GM19328 (cell line): ENCODE measurements at regions not wholly inside any gene's neighbourhood (a gene's known extent, or its start where the extent isn't known, plus 50 kb on each side); places are given as distances from the start of the nearest gene placed in this dataset.

ENCODE experiments used
- ATAC-seq: cut with Tn5 transposase; IDR thresholded peaks from one replicate; pipeline ENCODE4 v1.9.1; 2021; ENCODE audit warnings: mild to moderate bottlenecking, moderate library complexity; ENCODE audit not compliant: unreplicated experiment

DNA sequence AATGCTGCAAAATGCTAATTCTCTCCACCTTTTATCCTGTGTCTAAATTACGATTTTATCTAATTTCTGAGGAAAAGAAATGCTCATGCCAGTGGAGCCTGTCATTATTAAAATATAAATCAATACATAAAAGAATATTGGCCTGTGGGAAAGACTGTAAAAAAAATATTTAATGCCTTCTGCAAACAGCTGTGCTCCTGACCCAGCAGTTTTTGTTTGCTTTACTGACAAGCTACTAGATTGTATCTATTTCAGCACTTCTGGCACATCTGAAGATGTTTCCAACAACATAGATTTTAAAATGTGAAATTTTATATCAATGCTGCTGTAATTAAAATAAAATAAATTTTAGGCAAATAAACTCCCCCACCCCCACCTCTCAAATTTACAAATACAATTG lies 493.6 kb upstream of the AGTR1 start:
- ATAC-seq: no peak

- no peak for ATAC-seq
Observed at GRCh38 chr3:148205977-148206376, 491.7 kb upstream of the AGTR1 start.

DNA sequence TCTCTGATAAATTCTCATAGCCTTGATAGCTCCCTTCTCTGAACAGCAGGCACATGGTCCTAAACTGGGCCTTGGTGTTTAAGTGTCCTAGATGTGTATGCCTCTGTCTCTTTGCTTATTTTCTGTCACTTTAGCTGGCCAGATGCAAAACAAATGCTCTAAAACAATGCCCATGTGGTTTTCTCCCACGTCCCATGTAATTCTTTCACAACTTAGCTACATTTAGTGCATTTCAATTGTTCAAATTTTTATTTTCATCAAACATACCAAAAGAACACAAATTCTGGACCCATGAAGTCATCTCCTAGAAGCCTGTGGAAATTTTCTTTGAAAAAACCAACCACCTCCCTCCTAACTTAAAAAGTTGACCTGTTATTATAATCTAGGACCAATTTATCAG lies 491.3 kb upstream of the AGTR1 start:
- no peak for ATAC-seq

GRCh38 chr3:148208975-148209374 lies 488.7 kb upstream of the AGTR1 start:
- no peak for ATAC-seq

- no peak for ATAC-seq
Observed at GRCh38 chr3:148211725-148212124, 486.0 kb upstream of the AGTR1 start.

GRCh38 chr3:148214705-148215104 lies 483.0 kb upstream of the AGTR1 start:
- ATAC-seq: no peak

- no peak for ATAC-seq
Observed at GRCh38 chr3:148217317-148217716, 480.4 kb upstream of the AGTR1 start.

DNA sequence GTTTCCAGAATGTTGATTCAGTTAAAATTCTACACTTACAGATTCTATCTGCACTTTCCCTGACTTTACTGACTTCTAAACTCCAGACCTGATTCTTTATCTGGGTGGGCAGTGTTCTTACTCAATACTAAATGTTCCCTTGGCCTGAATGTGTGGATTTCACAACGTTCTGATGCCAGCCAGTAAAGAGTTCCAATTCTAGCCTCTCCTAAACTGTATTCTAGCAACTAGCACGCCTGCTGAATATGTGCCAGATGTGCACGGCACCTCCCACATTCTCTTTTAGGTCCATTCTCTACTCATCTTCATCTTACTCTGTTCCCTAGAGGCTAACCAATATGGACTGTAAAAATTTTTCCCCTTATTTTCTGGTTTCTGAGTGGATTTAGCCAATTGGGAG lies 479.5 kb upstream of the AGTR1 start:
- ATAC-seq: no peak

DNA sequence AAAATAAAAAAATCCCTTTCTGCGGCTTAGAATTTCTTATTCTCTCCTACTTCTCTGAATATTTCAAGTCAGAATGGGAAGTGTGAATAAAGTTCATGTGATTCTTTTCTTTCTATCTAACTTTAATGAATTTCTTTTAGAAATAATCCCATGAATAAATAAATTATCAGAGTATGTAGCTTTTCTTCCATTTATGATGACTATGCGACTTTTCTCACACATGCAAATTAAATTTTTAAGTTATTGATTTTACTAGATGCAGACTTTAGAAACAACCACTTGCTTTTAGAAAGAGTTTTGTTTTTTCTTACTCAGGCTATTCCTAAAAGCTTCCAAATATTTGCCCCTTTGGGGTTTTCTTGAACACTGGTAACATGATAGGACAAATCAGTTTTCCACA lies 477.7 kb upstream of the AGTR1 start:
- ATAC-seq: no peak

DNA sequence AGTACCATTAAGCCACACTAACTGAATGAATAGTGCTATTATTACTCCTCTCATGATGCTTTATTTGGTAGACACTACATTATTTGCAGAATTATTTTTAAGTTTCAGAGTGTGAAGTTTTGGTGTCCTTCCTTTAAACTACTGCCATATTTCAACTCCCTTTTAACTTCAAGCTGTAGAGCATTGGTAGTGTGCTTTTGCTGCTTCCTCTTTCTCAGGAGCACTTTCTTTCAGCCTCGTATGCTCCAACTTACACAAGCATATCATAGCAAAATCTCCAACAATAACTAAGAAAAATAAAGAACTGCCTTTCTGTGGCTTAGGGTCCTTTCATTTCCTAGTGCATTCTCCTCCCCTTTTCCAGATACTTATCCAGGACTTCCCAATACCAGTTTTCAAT lies 476.4 kb upstream of the AGTR1 start:
- no peak for ATAC-seq

- no peak for ATAC-seq
Observed at GRCh38 chr3:148223266-148223665, 474.4 kb upstream of the AGTR1 start.

DNA sequence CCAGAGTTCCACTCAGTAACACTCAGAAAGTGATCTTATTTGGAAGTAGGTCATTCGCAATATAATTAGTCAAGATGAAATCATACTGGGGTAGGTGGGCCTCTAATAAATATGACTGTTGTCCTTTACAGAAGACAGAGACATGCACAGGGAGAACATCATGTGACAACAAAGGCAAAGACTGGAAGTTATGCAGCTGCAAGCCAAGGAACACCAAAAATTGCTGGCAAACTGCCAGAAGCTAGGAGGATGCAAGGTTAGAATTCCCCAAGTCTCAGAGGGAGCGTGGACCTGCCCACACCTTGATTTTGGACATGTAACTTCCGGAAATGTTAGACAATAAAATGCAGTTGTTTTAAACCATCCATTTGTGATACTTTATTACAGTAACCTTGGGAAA lies 471.5 kb upstream of the AGTR1 start:
- no peak for ATAC-seq

GRCh38 chr3:148227534-148227933 lies 470.2 kb upstream of the AGTR1 start:
- no peak for ATAC-seq

DNA sequence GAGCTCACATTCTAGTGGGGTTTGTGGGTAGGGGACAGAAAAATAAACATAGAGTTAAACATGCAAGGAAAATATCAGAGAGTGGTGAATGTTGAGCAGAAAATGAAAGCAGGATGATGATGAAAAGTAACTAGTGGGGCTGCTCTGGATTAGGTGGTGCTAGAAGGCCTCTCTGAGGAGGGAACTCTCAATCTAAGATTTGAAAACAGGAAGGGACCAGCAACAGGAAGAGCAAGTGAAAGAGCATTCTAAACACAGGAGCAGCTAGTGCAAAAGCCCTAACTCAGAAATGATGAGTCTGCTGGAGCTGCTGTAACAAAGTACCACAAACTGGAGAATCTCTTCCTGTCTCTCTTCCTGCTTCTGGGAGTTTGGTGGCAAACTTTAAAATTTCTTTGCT lies 468.6 kb upstream of the AGTR1 start:
- no peak for ATAC-seq

- ATAC-seq: no peak
Observed at GRCh38 chr3:148230473-148230872, 467.2 kb upstream of the AGTR1 start.

- no peak for ATAC-seq
Observed at GRCh38 chr3:148232389-148232788, 465.3 kb upstream of the AGTR1 start.

GRCh38 chr3:148233403-148233802 lies 464.3 kb upstream of the AGTR1 start:
- ATAC-seq: no peak

- ATAC-seq: no peak
Observed at GRCh38 chr3:148234536-148234935, 463.2 kb upstream of the AGTR1 start.

- ATAC-seq: no peak
Observed at GRCh38 chr3:148235566-148235965, 462.1 kb upstream of the AGTR1 start.

DNA sequence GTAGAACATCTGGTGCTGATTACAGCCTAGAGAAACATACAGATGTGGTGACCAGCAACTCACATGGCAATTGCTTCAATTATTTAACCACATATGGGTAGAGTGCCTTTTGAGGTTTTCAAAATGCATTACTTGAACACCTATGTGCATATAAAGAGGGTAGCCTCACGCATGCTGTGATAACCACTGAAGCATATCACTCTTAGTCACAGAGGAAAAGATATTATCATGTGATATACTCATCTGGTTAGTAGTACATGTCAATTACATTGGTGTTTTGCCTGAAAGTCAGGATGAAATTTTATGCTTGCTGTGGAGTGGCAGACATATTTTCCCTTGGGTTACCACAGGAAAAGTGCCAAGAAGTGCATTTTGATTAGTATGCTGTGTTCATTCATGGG lies 459.3 kb upstream of the AGTR1 start:
- ATAC-seq: no peak

DNA sequence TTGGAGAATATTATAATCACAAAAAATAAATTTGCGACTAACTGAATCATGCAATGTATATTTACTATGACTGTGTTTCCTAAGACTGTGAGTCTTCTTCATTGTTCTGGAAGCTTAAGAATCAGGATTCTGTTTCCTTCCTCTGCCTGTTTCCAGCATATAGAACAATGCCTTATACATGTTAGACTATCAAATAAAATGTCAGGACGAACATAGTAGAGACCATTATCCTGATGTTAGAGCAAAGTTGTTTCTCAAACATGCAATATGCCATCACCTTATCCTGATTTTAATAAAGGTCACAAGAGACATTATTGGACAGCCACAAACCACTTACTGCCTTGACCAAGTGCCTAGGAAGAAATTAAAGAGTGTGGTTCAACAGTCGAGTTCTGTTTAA lies 457.4 kb upstream of the AGTR1 start:
- ATAC-seq: no peak

GRCh38 chr3:148243609-148244008 lies 454.1 kb upstream of the AGTR1 start:
- no peak for ATAC-seq

DNA sequence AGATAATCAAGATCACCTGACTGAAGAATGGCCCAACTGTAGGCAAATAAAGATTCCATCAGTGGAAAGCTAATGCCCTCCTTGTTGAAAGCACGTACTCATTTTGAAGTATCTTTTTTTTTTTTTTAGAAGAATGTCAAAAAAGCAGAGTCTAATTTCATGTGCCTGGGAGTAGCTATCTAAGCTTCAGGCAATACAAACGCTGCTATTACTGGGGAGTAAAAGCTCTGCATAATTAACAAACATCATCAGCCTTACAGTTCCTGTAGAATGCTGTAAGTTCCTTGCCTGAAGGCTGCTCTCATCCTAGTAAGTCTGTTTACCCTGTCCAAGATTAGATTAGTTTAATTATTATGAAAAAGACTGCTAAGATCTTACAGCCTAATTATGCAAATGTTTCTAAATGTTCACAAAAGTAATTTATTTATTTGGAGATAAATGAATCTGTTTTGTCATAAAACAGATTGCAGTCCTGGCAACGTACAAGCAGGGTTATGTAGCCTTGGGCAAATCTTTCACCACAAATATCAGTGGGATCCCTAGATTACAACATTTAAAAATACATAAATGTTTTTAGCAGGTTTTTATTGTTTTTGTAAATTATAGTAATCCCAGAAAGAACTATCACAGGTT lies 451.3 kb upstream of the AGTR1 start:
- ATAC-seq: no peak

DNA sequence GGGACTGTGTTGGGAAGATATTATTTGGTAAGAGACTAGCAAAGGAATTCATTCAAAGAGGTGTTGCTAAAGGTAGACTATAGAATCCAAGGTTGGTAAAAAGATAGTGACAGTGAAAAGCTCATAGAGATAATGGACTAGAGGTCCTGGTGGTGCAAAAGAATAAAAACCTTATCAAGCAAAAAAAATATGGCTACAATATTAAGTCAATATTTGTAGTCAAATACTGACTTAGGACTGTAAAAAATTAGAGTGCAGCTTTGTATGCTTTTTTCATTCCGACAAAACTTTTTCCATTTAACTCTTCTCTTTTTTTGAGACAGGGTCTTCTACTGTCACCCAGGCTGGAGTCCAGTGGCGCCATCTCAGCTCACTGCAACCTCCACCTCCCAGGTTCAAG lies 444.0 kb upstream of the AGTR1 start:
- no peak for ATAC-seq
